RWPE1 (cell line): ENCODE measurements at regions not wholly inside any gene's neighbourhood (a gene's known extent, or its start where the extent isn't known, plus 50 kb on each side); places are given as distances from the start of the nearest gene placed in this dataset.

Experiments
- CTCF ChIA-PET: fragments of 350-600 bp; sonication (Branson Sonifier 250); formaldehyde crosslinking; extraction: SDS; loops from one replicate; lab custom pipeline; 2021; lab: Yijun Ruan, JAX
- POLR2A ChIA-PET: fragments of 400-600 bp; formaldehyde crosslinking; extraction: SDS; loops from one replicate; lab custom pipeline; 2020; ENCODE audit warnings: antibody characterized with exemption; ENCODE audit not compliant: low non-redundant PET; lab: Yijun Ruan, JAX
- DNase-seq: peaks from one replicate; pipeline ENCODE4 v3.0.0; 2012; ENCODE audit warnings: low spot score
- H3K27ac ChIP-seq: fragments of 450-650 bp; 2 replicates; pipeline ENCODE4 v1.5.1; 2017
- TF ChIP-seq, protein P1 (sequence below): fragments of 450-650 bp; conservative IDR thresholded peaks from 2 replicates; pipeline ENCODE4 v1.5.1; 2017; ENCODE audit warnings: low read depth, mild to moderate bottlenecking

- ChIA-PET CTCF (no interaction called here), POLR2A (no interaction called here)
- no peak for DNase-seq
- no peak overlapping the region for H3K27ac ChIP-seq
- TF ChIP-seq, protein P1, sequence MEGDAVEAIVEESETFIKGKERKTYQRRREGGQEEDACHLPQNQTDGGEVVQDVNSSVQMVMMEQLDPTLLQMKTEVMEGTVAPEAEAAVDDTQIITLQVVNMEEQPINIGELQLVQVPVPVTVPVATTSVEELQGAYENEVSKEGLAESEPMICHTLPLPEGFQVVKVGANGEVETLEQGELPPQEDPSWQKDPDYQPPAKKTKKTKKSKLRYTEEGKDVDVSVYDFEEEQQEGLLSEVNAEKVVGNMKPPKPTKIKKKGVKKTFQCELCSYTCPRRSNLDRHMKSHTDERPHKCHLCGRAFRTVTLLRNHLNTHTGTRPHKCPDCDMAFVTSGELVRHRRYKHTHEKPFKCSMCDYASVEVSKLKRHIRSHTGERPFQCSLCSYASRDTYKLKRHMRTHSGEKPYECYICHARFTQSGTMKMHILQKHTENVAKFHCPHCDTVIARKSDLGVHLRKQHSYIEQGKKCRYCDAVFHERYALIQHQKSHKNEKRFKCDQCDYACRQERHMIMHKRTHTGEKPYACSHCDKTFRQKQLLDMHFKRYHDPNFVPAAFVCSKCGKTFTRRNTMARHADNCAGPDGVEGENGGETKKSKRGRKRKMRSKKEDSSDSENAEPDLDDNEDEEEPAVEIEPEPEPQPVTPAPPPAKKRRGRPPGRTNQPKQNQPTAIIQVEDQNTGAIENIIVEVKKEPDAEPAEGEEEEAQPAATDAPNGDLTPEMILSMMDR, result no peak
These were observed 112.6 kb upstream of the ZNF608 start for GRCh38 chr5:124859027-124859426.

GRCh38 chr5:124859556-124860290 lies 113.3 kb upstream of the ZNF608 start:
- TF ChIP-seq, protein P1, result no peak
- ChIA-PET CTCF (no interaction called here), POLR2A (no interaction called here)
- no peak for DNase-seq
- H3K27ac ChIP-seq, result no peak overlapping the region

DNA sequence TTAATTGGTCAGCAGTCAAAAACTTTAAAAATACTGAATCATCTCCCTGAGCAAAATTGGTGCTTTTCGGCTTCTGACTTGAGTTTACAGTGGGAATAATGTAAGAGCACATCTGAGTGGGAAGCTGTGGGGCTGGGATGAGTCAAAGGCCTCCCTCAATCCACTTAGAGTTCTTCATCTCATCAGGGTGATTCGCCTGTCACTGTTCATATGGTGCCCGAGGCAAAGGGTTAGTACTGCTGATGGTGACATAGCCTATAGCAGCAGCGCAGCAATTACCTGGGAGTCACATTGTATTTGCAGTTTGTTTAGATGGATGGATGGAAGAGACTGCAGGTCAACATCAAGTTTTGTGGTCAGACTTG lies 113.8 kb upstream of the ZNF608 start:
- TF ChIP-seq, protein P1, result no peak
- no peak overlapping the region for H3K27ac ChIP-seq
- no peak for DNase-seq
- POLR2A ChIA-PET, result no interaction called here
- CTCF ChIA-PET, result interaction anchor here (0.6 kb wide), 1 partner anchor 129 kb away, joined by 3 read pairs; no protein-coding TSS in a partner anchor

DNA sequence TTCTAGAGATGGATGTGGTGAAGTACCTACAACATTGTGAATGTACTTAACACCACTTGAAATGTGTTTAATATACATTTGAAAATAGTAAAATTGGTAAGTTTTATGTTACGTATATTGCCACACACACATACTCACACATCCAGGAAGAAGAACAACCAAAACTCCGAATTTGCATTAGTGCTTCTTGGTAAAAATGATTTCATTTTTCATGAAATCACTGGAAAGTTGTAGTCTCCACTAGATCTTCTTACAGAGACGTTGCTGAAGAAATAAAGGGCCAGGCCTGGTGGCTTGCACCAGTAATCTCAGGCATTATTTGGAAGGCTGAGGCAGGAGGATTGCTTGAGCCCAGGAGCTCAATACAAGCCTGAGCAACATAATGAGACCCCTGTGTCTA lies 118.6 kb upstream of the ZNF608 start:
- no peak overlapping the region for H3K27ac ChIP-seq
- DNase-seq, result no peak
- ChIA-PET POLR2A (no interaction called here), CTCF (interaction anchor here (0.7 kb wide), 1 partner anchor 1194 kb away, joined by 3 read pairs; no protein-coding TSS in a partner anchor)
- TF ChIP-seq, protein P1, result no peak

- no peak overlapping the region for H3K27ac ChIP-seq
These were observed 119.3 kb upstream of the ZNF608 start for GRCh38 chr5:124865603-124866354.

More at GRCh38 chr5:124865603-124866354, 119.3 kb upstream of the ZNF608 start:
- TF ChIP-seq, protein P1, result no peak
- CTCF ChIA-PET, result interaction anchor here (0.7 kb wide), 1 partner anchor 1195 kb away, joined by 3 read pairs; no protein-coding TSS in a partner anchor
- no peak for DNase-seq
- POLR2A ChIA-PET, result no interaction called here
